NCI-H1694 (cell line): ENCODE measurements at regions not wholly inside any gene's neighbourhood (a gene's known extent, or its start where the extent isn't known, plus 50 kb on each side); places are given as distances from the start of the nearest gene placed in this dataset.

Source experiments
- DNase-seq: peaks from one replicate; lab custom pipeline; 2025; lab: John Stamatoyannopoulos, UW

DNA sequence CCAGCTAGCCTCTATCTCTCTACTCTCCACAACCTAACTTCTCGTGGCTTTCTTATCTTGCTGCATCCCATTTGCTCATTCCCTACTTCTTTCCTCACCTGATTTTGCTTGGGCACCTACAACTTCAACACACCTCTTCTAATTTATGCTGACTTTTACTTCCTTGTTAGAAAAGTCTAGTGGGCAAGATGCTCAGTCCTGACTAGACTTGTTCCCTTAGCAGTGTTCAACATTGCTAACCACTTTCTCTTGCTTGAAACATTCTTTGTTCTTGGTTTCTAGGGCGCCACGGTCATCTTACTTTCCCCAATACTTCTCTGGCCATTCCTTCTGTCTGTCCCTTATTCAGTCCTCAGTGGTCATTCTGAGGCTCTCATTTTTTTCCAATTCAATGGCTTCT lies 454.7 kb upstream of the CWC22 start:
- DNase-seq, result no peak

DNA sequence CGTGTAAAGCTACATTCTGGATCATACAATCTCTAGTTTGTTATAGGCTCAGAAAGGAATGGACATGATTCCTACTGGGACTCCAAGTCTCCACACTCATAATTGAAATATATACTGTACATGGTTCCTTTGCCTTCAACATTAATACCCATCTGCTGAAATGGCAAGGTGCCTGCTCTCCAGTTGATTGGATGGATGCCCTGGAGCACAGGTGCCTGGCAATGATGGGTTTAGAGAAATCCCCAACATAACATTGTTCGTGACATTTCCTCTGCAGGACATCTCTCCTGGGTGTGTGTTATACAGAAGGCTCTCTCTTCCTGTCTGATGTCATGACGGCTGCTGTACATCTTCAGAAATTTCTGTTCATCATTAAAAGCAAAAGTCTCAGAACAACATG lies 449.7 kb upstream of the CWC22 start:
- DNase-seq, result peak; percentile 55

DNA sequence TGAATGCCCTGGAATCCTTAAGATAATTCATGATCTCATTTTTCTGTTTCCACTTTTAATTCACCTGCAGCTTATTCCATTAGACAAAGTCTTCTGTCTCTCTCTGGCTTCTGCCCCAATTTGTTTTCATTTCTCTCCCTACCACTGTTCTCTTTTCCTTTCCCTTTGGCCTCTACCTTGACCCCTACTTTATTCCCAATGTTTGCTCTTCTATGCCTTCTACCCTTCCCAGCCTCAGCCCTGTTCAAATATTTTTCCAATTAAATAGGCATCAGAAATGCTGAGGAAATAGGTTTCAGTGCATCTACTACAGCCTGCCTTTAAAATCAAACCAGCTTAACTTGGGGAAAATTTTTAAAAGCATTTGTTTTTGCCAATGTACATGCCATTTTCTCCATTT lies 443.7 kb upstream of the CWC22 start:
- no peak for DNase-seq

DNA sequence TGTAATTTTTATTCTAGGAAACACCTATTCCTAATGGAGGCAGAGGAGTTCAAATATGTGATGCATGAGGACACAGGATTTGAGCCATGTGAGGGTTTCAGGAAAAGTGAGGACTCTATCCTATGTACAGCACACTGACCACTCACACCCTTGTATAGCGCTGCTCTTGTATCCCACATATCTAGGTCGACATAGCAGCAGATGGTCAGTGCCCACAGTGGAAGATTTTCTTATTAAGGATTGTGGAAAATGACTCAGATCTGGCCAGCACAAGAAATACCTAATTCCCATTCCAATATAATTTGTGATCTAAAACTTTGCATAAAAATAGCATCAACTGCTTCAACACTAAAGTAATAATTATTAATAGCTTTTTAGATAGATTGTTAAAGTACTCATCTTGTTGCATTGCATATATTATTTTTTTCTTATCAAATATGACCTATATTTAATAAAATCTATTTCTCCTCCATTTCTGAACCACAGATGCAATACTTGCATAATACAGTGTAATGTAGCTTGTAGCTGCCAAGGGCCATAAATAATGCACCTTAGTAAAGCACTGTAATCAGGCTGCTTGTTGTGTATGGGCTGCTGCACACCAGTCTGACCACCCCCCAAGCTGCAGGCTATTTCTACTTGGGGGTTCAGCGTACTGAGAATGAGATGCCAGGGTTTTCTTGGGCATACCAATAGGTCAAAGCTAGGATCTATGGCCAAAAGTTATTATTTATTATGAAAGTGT lies 442.2 kb upstream of the CWC22 start:
- DNase-seq, result no peak

DNA sequence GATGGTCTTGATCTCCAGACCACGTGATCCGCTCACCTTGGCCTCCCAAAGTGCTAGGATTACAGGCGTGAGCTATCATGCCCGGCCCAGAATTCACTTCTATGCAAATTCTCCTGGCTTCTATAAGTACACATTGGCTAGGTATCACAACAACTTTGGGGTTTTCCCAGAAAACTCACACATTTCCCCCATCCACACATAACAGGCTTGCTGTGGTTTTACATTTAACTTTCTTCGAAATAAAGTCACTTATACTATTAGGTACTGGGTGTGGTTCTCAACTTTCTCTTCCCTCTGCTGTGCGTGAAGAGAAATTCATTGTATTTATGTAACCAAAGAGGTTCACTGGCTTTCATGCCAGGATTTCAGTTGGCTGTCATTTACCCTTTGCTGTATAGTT lies 439.4 kb upstream of the CWC22 start:
- DNase-seq, result no peak

DNA sequence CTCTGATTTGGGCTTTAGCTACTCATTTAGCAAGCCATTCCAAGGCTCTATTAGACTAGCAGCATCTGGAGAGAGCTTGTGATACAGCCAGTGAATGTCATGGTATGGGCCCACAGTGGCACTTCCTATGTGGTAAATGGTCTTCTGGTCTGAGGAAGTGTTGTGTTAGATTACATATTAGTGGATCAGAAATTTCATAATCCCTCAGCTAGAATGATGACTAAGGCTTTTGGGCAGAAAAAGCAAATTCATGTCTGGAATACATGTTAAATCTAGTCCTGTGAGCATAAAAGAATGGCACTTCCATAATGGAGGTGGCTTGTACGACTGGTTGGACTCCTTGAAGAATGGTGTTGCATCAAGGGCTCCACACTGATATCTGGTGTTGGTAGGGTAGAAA lies 436.8 kb upstream of the CWC22 start:
- DNase-seq, result no peak

DNA sequence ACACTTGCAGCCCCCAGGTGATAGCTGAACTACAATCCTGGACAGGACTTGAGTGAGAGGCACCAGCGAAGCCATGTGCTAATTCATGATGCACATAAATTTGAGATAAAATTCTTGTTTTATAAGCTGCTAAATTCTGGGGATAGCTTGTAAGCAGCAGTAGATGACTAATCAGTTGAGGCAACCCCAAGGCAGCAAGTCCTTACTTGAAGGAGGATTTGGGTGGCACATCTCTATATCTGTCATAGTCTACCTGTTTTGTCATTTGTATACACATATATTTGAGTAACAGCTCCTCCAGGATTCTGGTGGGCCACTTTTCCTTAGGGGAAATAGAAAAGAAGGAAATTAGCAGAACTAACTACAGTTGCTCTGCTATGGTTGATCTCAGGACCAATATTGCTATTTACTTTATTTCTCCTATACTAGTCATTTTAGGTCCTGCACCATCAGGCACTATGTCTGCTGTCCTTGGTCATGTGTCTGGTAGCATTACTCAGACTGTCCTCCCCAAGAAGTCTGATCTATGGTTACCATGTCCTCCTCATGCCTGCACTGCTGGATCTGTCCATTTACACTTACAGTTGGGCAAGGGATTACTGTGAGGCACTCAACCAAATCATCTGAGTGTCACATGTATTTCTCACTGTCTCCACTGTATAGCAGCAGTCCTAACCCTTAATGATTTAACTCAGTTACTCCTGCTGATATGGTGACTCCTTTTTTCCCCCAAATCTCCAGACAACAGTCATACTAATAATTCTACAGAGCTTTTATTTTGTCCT lies 436.0 kb upstream of the CWC22 start:
- DNase-seq, result no peak

DNA sequence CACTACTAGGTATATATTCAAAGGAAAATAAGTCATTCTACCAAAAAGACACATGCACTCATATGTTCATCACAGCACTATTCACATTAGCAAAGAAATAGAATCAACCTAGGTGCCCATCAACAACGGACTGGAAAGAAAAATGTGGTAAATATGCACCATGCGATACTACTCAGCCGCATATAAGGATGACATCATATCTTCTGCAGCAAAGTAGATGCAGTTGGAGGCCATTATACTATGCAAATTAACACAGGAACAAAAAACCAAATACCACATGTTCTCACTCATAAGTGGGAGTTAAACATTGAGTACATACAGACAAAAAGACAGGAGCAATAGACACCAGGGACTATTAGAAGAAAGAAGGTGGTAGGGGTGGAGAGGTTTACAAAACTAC lies 412.1 kb upstream of the CWC22 start:
- no peak for DNase-seq

DNA sequence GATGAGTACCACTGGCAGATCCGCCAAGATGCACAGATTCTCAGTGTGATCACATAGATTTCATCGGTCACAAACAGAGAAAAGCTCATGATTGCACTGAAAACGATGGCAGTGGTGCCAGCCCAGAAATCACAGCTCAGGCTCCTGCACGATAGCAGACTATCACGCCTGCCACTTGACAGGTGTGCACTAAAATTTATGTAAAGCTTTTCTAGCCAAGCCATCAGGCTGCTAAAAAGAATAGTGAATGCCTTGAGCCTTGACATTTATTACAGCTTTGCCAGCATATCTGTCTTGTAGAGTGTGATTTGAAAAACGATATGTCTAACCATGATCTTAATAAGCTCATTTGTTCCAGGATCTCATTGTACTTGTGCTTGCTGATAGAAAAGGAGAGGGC lies 409.5 kb upstream of the CWC22 start:
- no peak for DNase-seq

DNA sequence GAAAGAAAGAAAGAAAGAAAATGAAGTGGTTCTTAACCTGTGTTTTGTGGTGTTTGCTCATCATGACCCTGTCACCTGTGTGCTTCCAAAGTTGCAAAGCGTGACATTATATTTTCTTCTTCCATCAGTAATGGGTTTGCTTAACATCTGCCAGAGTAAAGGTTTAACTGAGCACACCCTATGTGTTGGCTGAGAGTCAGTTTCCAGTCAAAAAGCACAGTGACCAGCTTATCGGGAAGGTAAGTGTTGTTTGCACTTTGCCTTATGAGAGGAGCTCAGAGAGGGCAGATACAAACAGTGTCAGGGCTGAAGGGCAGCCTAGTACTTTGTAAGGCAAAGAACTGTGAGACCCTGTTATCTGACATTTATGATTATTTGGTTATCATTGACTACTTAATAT lies 406.2 kb upstream of the CWC22 start:
- DNase-seq, result no peak

DNA sequence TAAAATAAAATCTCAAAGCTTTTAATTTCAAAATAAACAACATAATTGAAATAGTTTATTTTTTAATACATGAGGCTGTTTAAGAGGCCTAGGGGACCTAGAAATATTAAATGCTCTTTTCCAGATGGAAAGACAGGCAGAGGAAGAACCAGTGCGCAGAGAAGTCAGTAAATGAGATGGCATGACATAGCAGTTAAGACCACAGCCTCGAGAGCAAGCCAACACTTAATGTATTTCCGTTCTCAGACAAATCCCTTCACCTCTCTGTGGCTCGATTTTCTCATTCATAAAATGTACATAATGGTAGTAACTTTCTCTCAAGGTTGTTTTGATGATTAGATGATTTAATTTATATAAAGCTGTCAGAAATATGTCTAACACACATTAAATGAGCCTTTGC lies 405.1 kb upstream of the CWC22 start:
- DNase-seq, result no peak

DNA sequence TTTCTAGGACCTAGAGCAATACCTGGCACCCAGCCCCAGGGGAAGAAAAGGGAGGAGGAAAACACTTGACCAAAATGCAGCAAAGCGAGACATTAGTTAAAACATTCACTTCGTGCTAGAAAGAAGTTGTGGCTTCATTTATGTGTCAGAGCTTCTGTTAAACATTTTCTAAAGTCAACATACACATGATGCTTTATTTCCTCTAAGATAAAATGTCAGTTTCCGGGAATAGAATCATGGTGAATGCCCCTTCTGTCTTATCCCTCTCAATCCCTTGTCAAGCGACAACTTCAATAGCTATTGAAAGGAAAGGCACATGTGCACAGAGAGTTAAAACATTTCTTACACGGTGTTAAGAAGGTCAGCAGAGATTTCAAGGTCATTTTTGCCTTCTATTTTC lies 404.6 kb upstream of the CWC22 start:
- DNase-seq, result no peak

DNA sequence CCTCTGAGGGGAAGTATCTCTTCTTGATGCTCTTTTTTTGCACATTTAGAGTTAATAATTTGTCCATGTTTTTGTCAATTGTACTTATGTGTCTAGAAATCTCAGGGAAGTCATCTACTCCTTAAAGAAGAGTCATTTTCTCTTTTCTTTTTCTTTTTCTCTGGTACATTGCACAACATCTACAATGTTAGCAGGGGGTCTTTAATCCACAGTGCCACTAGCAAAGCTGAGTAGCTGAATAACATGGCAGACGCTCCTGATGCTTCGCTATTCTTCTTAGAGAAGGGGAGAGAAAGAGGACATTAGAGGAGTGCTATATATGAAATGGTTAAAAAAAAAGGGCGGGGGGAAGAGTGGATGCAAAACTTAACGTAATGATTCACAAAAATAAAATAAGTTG lies 399.6 kb upstream of the CWC22 start:
- no peak for DNase-seq

DNA sequence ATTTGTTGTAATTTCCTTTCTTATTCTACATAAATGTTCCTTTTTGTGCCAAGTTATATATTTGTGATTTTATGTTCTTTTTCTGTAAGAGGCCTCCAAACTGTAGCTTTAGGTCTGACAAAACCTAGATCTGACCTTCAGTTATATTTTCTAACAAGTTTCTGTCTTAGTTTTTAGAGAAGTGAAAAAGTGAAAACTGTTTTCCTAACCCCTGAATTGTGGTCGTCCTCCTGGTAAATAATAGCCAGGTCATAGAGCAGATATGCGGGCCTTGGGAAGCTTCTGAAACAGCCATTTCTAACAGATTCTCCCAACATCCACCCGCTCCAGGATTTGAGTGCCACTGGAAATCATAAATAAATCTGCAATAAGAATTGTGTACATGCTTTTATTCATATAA lies 398.4 kb upstream of the CWC22 start:
- DNase-seq, result no peak

DNA sequence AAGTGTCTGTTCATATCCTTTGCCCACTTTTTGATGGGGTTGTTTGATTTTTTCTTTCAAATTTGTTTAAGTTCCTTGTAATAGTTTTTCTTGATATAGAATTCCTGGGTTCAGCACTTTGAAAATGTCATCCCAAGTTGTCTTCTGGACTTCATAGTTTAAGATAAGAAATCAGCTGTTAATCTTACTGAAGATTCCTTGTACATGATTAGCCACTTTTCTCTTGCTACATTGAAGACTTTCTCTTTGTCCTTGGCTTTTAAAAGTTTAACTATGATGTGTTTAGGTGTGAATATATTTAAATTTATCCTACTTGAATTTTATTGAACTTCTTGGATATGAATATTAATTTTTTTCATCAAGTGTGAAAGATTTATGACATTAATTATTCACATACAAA lies 387.2 kb upstream of the CWC22 start:
- no peak for DNase-seq

DNA sequence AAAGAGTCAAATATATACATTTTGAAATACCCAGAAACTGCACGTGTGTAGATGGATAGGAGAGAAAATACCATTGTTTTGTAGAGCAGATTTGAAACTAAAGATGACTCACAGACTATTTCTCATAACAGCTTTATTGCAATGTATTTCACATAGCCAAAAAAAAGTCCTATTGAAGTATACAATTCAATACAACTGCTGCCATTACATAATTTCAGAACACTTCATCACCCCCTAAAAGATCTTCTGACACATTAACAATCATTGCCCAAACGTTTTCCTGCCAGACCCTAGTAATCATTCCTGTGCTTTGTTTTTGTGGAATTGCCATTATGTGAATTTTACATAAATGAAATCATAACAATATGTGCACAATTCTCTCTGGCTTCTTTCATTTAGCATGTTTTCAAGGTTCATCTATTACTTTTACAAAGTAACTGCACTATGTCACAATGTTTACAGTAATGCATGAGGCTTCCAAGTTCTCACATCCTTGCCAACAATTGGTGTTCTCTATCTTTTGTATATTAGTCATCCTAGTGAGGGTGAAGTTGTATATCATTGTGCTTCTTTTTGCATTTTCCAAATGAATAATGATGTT lies 378.6 kb upstream of the CWC22 start:
- DNase-seq, result no peak

DNA sequence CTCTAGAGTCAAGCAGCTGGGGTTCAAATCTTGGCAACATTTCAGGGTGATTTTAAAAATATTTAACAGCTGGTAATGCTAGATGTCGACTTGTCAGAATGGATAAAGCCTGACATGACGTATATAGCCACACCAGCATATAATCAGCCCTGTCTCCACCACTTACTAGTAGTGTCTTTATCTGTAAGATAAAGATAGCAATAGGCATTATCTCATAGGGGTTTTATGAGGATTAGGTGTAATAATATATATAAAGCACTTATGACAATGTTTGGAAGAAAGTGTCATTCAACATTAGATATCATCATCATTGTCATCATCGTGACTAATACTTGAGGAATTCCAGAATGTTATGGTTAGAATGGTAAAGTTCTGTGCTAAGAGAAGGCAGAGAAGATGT lies 369.0 kb upstream of the CWC22 start:
- DNase-seq, result no peak

DNA sequence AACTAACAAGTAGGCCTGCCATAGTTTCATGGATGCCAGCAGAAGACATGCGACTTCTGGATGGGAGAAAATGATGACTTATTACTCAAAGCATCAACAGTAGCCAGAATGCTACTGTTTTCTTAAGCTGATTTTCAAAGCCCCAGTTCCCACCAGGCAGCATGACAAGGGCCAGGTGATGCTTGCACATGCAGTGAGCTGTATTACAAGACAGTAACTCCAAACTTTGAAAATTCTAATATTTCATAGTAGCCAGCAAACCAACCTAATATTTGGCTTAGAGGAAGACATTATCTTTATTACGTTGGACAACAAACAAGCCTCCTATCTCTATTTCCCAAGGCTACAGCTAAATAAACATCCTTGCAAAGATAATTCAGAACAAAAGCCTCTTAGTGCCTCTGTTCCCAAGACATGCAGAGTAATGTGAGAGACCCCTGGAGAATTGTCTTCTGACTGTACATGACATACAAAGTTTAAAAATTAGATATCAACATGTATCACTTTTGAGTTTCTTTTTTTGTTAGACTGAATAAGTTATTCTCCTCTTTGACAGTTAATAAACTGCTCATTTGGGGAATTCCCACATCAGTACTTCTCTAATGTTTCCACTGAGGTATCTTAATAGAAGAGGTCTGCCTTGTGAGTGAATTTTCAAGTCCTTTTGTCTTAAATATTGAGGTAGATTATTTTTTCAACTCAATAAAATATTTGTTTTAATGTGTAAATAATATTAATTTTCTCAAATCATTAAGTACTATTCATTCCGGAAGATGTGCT lies 367.6 kb upstream of the CWC22 start:
- DNase-seq, result no peak

DNA sequence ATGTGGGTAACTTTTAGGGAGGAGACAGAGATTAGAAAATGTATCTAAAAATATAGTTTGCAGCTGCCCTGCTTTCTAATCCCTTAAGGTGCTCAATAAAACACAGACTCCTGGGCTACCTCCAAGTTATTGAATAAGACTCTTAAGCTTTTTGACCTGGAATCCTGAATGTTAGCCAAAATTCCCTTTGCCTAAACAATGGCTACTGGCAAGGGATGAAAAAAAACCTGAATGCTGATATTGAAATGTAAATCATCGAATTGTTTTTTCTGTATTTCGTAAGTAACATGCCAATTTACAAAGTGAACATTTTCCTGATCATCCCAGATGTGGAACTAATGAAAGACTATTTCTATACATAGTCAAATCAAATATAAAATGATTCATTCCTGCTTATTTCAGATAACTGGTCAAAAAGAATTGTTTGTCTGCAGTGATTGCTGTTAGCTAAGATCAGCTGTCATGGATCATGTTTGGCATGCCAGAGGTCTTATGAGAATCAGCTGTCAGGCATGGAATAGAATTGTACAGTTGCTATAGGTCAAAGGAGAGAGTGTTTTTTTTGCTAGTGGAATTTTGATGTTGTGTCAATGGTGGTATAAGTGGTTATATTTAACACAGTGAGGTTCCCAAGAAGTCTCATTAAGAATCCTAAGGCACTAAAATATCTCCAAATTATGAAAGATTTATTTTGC lies 363.6 kb upstream of the CWC22 start:
- no peak for DNase-seq

DNA sequence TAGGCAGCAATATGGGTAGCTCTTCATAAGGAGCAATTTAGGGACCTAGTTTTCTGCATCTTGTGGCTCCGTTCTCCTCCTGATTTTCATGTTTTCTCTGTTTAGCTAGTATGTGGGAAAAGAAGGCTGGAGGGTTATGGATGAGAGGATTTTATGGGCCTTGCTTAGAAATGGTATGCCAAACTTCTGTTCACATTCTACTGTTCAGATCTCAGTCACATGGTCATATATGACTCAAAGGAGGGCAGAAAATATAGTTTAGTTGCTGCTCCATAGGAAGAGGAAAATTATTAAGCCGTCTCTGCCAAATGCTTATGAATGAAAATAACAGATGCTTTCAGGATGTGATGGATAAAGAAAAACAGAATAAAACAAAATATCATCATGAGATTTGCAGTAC lies 361.8 kb upstream of the CWC22 start:
- DNase-seq, result no peak

DNA sequence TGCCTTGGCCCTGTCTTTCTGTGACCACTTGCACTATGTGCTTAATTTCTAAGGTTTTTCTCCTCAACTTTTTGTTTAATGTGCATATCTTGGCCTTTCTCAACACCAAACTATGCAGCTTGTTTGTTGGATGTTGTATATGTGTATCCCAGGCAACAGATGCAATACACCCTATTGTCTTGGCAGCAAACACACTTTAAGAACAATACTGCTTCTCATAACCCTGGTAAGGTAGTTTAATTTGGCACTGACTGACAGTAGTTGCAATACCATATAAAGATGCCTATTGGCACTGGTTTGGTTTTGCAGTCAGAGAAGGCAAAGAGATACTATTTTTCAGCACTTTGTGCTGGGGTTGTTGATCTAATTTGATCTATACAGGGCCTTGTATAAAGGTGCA lies 360.7 kb upstream of the CWC22 start:
- DNase-seq, result no peak

DNA sequence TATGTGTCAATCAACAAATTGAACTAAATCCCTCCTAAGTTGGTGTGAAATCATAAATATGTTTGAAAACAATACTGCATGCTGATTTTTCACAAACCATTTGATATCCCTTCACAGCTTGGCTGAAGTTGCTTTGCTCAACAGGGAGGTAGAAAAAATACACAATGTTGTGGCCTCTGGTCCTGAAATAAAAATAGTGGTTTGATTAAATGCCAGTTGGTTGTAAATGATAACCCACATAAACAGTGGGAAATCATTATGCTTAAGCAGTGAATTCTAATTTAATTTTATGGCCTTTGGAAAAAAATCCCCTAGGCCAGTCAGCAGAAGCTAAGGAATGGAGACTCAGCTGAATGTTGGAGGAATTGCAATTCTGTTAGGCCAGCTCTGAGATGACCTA lies 359.4 kb upstream of the CWC22 start:
- no peak for DNase-seq
